WTC11 (cell line): ENCODE measurements at regions not wholly inside any gene's neighbourhood (a gene's known extent, or its start where the extent isn't known, plus 50 kb on each side); places are given as distances from the start of the nearest gene placed in this dataset.

Source experiments
- ATAC-seq: fragments of 200-7000 bp; cut with Tn5 transposase; 2 replicates; pipeline ENCODE4 v1.10.0; 2021; ENCODE audit warnings: mild to moderate bottlenecking, moderate library complexity
- CTCF ChIA-PET: fragments of 300-600 bp; sonication (Branson Sonifier 250); formaldehyde crosslinking; loops from one replicate; lab custom pipeline; 2021; ENCODE audit warnings: antibody characterized with exemption; lab: Charles Lee
- POLR2A ChIA-PET: fragments of 350-600 bp; sonication (Branson Sonifier 250); formaldehyde crosslinking; loops from one replicate; lab custom pipeline; 2021; ENCODE audit warnings: antibody characterized with exemption; lab: Charles Lee
- DNase-seq: peaks from one replicate; pipeline ENCODE4 v3.0.0; 2021; ENCODE audit warnings: low spot score
- H3K27ac Mint-ChIP-seq: 2 replicates; pipeline ENCODE4 v1.8.0; 2021; ENCODE audit warnings: mixed read lengths
- H3K27me3 Mint-ChIP-seq: 2 replicates; pipeline ENCODE4 v1.8.0; 2021; ENCODE audit warnings: low read depth, mild to moderate bottlenecking, moderate library complexity, mixed read lengths
- H3K36me3 Mint-ChIP-seq: 2 replicates; pipeline ENCODE4 v1.8.0; 2021; ENCODE audit warnings: mixed read lengths
- H3K4me1 Mint-ChIP-seq: 2 replicates; pipeline ENCODE4 v1.8.0; 2022; ENCODE audit warnings: mixed read lengths
- H3K4me3 Mint-ChIP-seq: 2 replicates; pipeline ENCODE4 v1.8.0; 2021; ENCODE audit warnings: mild to moderate bottlenecking, moderate library complexity, mixed read lengths
- H3K9me3 Mint-ChIP-seq: 2 replicates; pipeline ENCODE4 v1.8.0; 2021; ENCODE audit warnings: mixed read lengths
- CBFB ChIP-seq: sonication (generic); formaldehyde crosslinking; IDR thresholded peaks from 2 replicates; pipeline ENCODE4 v1.8.1; 2022; ENCODE audit warnings: mild to moderate bottlenecking, low read depth, missing genetic modification reagents
- ELF4 ChIP-seq: sonication (generic); formaldehyde crosslinking; IDR thresholded peaks from 2 replicates; pipeline ENCODE4 v1.8.1; 2022; ENCODE audit warnings: low read depth, mild to moderate bottlenecking, moderate library complexity, missing genetic modification reagents
- ESRRA ChIP-seq: sonication (generic); formaldehyde crosslinking; IDR thresholded peaks from 2 replicates; pipeline ENCODE4 v1.8.1; 2022; ENCODE audit warnings: mild to moderate bottlenecking, missing genetic modification reagents, borderline replicate concordance
- ETV6 ChIP-seq: sonication (generic); formaldehyde crosslinking; IDR thresholded peaks from 2 replicates; pipeline ENCODE4 v1.8.1; 2022; ENCODE audit warnings: mild to moderate bottlenecking, missing genetic modification reagents
- HMGA2 ChIP-seq: fragments of 250-450 bp; sonication (Bioruptor Pico); IDR thresholded peaks from 2 replicates; pipeline ENCODE4 v1.4.0; 2021; ENCODE audit warnings: mild to moderate bottlenecking, moderate library complexity
- IRF2 ChIP-seq: sonication (generic); formaldehyde crosslinking; IDR thresholded peaks from 2 replicates; pipeline ENCODE4 v1.8.0; 2022; ENCODE audit warnings: low read depth, missing genetic modification reagents, borderline replicate concordance
- JAZF1 ChIP-seq: fragments of 250-450 bp; sonication (Bioruptor Pico); IDR thresholded peaks from 2 replicates; pipeline ENCODE4 v1.9.0; 2021; ENCODE audit warnings: moderate library complexity, mild to moderate bottlenecking, inconsistent platforms
- MXD4 ChIP-seq: fragments of 250-450 bp; sonication (Bioruptor Pico); IDR thresholded peaks from 2 replicates; pipeline ENCODE4 v1.8.0; 2021; ENCODE audit warnings: mild to moderate bottlenecking, moderate library complexity, borderline replicate concordance
- NR1H2 ChIP-seq: sonication (generic); formaldehyde crosslinking; IDR thresholded peaks from 2 replicates; pipeline ENCODE4 v1.9.0; 2021; ENCODE audit warnings: mild to moderate bottlenecking, moderate library complexity, missing genetic modification reagents
- OVOL2 ChIP-seq: fragments of 250-450 bp; sonication (Bioruptor Pico); IDR thresholded peaks from 2 replicates; pipeline ENCODE4 v1.9.0; 2021; ENCODE audit warnings: mild to moderate bottlenecking, borderline replicate concordance
- RORB ChIP-seq: fragments of 250-450 bp; sonication (Bioruptor Pico); IDR thresholded peaks from 2 replicates; pipeline ENCODE4 v1.9.0; 2021; ENCODE audit warnings: mild to moderate bottlenecking
- SP1 ChIP-seq: sonication (generic); formaldehyde crosslinking; conservative IDR thresholded peaks from 2 replicates; pipeline ENCODE4 v1.8.1; 2022; ENCODE audit warnings: missing genetic modification reagents
- ZBTB21 ChIP-seq: sonication (generic); formaldehyde crosslinking; IDR thresholded peaks from 2 replicates; pipeline ENCODE4 v1.8.1; 2023; ENCODE audit warnings: mild to moderate bottlenecking, missing genetic modification reagents, borderline replicate concordance
- ZNF396 ChIP-seq: fragments of 250-450 bp; sonication (Bioruptor Pico); IDR thresholded peaks from 2 replicates; pipeline ENCODE4 v1.8.0; 2021; ENCODE audit warnings: mild to moderate bottlenecking, moderate library complexity, borderline replicate concordance
- ZNF423 ChIP-seq: fragments of 250-450 bp; sonication (Bioruptor Pico); IDR thresholded peaks from 2 replicates; pipeline ENCODE4 v2.1.2; 2022; ENCODE audit warnings: mild to moderate bottlenecking, moderate library complexity
- ZNF671 ChIP-seq: fragments of 250-450 bp; sonication (Bioruptor Pico); IDR thresholded peaks from 2 replicates; pipeline ENCODE4 v1.8.0; 2021; ENCODE audit warnings: mild to moderate bottlenecking
- TF ChIP-seq, protein P1 (sequence below): sonication (generic); formaldehyde crosslinking; IDR thresholded peaks from 2 replicates; pipeline ENCODE4 v1.8.1; 2022; ENCODE audit warnings: mild to moderate bottlenecking, missing genetic modification reagents, moderate library complexity, borderline replicate concordance
- TF ChIP-seq, protein P2 (sequence below): sonication (generic); formaldehyde crosslinking; IDR thresholded peaks from 2 replicates; pipeline ENCODE4 v1.8.0; 2022; ENCODE audit warnings: mild to moderate bottlenecking, missing genetic modification reagents
- TF ChIP-seq, protein P3 (sequence below): sonication (generic); formaldehyde crosslinking; IDR thresholded peaks from 2 replicates; pipeline ENCODE4 v1.8.1; 2022; ENCODE audit warnings: missing genetic modification reagents, borderline replicate concordance
- TF ChIP-seq, protein P4 (sequence below): sonication (generic); formaldehyde crosslinking; IDR thresholded peaks from 2 replicates; pipeline ENCODE4 v1.8.0; 2022; ENCODE audit warnings: mild to moderate bottlenecking, missing genetic modification reagents
- TF ChIP-seq, protein P5 (sequence below): sonication (generic); formaldehyde crosslinking; IDR thresholded peaks from 2 replicates; pipeline ENCODE4 v1.8.1; 2022; ENCODE audit warnings: mild to moderate bottlenecking, moderate library complexity, missing genetic modification reagents
- TF ChIP-seq, protein P6 (sequence below): sonication (generic); formaldehyde crosslinking; IDR thresholded peaks from 2 replicates; pipeline ENCODE4 v1.8.1; 2022; ENCODE audit warnings: low read depth, mild to moderate bottlenecking, moderate library complexity, missing genetic modification reagents, borderline replicate concordance
- TF ChIP-seq, protein P7 (sequence below): sonication (generic); formaldehyde crosslinking; IDR thresholded peaks from 2 replicates; pipeline ENCODE4 v1.8.0; 2022; ENCODE audit warnings: mild to moderate bottlenecking, missing genetic modification reagents
- TF ChIP-seq, protein P8 (sequence below): sonication (generic); formaldehyde crosslinking; IDR thresholded peaks from 2 replicates; pipeline ENCODE4 v1.8.0; 2023; ENCODE audit warnings: missing genetic modification reagents
- TF ChIP-seq, protein P9 (sequence below): sonication (generic); formaldehyde crosslinking; IDR thresholded peaks from 2 replicates; pipeline ENCODE4 v1.8.1; 2023; ENCODE audit warnings: mild to moderate bottlenecking, missing genetic modification reagents, moderate library complexity

DNA sequence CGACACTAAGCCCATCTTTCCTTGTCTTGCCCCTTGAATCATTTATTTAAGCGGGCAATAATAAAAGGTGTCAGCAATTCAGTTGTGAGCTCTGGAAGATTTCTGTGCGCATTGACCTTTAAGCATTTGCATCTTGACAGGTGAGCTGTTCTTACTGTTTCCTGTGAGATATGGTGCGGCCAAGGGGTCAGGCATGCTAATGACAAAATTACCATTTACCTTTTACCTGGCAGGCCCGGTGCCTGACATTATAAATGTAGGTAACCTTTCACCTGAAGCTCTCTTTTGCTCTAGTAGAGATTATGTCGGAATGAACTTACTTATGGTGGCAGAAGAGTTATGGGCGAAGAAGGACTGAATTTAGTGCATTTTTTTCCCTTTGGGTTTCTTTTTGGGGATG lies 89.3 kb upstream of the EEF1E1 start (continued):
- TF ChIP-seq, protein P1, sequence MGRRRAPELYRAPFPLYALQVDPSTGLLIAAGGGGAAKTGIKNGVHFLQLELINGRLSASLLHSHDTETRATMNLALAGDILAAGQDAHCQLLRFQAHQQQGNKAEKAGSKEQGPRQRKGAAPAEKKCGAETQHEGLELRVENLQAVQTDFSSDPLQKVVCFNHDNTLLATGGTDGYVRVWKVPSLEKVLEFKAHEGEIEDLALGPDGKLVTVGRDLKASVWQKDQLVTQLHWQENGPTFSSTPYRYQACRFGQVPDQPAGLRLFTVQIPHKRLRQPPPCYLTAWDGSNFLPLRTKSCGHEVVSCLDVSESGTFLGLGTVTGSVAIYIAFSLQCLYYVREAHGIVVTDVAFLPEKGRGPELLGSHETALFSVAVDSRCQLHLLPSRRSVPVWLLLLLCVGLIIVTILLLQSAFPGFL (CRISPR knock-in tag): no peak
- TF ChIP-seq, protein P2, sequence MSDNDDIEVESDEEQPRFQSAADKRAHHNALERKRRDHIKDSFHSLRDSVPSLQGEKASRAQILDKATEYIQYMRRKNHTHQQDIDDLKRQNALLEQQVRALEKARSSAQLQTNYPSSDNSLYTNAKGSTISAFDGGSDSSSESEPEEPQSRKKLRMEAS (CRISPR knock-in tag): no peak
- TF ChIP-seq JAZF1 (CRISPR knock-in tag): no peak
- TF ChIP-seq, protein P3, sequence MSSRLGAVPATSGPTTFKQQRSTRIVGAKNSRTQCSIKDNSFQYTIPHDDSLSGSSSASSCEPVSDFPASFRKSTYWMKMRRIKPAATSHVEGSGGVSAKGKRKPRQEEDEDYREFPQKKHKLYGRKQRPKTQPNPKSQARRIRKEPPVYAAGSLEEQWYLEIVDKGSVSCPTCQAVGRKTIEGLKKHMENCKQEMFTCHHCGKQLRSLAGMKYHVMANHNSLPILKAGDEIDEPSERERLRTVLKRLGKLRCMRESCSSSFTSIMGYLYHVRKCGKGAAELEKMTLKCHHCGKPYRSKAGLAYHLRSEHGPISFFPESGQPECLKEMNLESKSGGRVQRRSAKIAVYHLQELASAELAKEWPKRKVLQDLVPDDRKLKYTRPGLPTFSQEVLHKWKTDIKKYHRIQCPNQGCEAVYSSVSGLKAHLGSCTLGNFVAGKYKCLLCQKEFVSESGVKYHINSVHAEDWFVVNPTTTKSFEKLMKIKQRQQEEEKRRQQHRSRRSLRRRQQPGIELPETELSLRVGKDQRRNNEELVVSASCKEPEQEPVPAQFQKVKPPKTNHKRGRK (CRISPR knock-in tag): no peak
- no peak for TF ChIP-seq ZNF671
- TF ChIP-seq, protein P4, sequence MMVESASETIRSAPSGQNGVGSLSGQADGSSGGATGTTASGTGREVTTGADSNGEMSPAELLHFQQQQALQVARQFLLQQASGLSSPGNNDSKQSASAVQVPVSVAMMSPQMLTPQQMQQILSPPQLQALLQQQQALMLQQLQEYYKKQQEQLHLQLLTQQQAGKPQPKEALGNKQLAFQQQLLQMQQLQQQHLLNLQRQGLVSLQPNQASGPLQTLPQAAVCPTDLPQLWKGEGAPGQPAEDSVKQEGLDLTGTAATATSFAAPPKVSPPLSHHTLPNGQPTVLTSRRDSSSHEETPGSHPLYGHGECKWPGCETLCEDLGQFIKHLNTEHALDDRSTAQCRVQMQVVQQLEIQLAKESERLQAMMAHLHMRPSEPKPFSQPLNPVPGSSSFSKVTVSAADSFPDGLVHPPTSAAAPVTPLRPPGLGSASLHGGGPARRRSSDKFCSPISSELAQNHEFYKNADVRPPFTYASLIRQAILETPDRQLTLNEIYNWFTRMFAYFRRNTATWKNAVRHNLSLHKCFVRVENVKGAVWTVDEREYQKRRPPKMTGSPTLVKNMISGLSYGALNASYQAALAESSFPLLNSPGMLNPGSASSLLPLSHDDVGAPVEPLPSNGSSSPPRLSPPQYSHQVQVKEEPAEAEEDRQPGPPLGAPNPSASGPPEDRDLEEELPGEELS (CRISPR knock-in tag): no peak
- TF ChIP-seq ESRRA (CRISPR knock-in tag): no peak
- TF ChIP-seq ETV6 (CRISPR knock-in tag): no peak
- TF ChIP-seq MXD4 (CRISPR knock-in tag): no peak
- no peak for TF ChIP-seq ZBTB21 (CRISPR knock-in tag)
- TF ChIP-seq OVOL2 (CRISPR knock-in tag): no peak
- no peak for TF ChIP-seq SP1 (CRISPR knock-in tag)
- TF ChIP-seq, protein P5, sequence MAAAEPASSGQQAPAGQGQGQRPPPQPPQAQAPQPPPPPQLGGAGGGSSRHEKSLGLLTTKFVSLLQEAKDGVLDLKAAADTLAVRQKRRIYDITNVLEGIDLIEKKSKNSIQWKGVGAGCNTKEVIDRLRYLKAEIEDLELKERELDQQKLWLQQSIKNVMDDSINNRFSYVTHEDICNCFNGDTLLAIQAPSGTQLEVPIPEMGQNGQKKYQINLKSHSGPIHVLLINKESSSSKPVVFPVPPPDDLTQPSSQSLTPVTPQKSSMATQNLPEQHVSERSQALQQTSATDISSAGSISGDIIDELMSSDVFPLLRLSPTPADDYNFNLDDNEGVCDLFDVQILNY (CRISPR knock-in tag): no peak
- no peak for TF ChIP-seq ELF4 (CRISPR knock-in tag)

DNA sequence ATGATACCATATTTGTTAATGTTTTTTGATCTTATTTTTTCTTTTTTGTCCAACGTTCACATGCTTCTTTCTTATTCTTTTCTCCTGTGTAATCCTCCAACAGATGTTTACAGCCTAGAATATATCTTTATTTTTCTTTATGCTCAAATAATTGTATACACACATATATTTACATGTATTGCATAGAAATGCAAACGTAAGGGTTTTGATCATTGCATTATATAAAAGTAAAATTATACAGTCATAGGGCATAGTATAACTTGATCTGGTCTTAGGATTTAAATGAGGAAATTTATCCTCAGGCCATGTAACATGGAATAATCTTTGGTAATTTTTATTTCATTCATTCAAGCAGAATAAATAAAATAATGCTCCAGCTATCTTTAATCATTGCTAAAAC lies 84.9 kb upstream of the EEF1E1 start:
- H3K4me1 Mint-ChIP-seq: peaks cover 17% of the 10 kb centered on the region
- no peak overlapping the region for H3K27ac Mint-ChIP-seq
- no peaks in the 10 kb centered on the region for H3K36me3 Mint-ChIP-seq
- ChIA-PET POLR2A (no interaction called here), CTCF (no interaction called here)
- ATAC-seq (no peak), DNase-seq (no peak)
- no peaks in the 10 kb centered on the region for H3K9me3 Mint-ChIP-seq
- no peaks in the 10 kb centered on the region; the same call in 1 of the 2 replicates for H3K27me3 Mint-ChIP-seq
- H3K4me3 Mint-ChIP-seq: no peak overlapping the region
- TF ChIP-seq, protein P6, sequence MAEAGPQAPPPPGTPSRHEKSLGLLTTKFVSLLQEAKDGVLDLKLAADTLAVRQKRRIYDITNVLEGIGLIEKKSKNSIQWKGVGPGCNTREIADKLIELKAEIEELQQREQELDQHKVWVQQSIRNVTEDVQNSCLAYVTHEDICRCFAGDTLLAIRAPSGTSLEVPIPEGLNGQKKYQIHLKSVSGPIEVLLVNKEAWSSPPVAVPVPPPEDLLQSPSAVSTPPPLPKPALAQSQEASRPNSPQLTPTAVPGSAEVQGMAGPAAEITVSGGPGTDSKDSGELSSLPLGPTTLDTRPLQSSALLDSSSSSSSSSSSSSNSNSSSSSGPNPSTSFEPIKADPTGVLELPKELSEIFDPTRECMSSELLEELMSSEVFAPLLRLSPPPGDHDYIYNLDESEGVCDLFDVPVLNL (CRISPR knock-in tag): no peak
- TF ChIP-seq HMGA2 (CRISPR knock-in tag): no peak
- no peak for TF ChIP-seq NR1H2
- no peak for TF ChIP-seq ZBTB21 (CRISPR knock-in tag)
- TF ChIP-seq ZNF396 (CRISPR knock-in tag): no peak
- TF ChIP-seq, protein P7, sequence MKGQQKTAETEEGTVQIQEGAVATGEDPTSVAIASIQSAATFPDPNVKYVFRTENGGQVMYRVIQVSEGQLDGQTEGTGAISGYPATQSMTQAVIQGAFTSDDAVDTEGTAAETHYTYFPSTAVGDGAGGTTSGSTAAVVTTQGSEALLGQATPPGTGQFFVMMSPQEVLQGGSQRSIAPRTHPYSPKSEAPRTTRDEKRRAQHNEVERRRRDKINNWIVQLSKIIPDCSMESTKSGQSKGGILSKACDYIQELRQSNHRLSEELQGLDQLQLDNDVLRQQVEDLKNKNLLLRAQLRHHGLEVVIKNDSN (CRISPR knock-in tag): no peak
- TF ChIP-seq, protein P1 (CRISPR knock-in tag): no peak
- no peak for TF ChIP-seq OVOL2 (CRISPR knock-in tag)
- TF ChIP-seq, protein P8, sequence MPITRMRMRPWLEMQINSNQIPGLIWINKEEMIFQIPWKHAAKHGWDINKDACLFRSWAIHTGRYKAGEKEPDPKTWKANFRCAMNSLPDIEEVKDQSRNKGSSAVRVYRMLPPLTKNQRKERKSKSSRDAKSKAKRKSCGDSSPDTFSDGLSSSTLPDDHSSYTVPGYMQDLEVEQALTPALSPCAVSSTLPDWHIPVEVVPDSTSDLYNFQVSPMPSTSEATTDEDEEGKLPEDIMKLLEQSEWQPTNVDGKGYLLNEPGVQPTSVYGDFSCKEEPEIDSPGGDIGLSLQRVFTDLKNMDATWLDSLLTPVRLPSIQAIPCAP (CRISPR knock-in tag): no peak
- TF ChIP-seq, protein P9, sequence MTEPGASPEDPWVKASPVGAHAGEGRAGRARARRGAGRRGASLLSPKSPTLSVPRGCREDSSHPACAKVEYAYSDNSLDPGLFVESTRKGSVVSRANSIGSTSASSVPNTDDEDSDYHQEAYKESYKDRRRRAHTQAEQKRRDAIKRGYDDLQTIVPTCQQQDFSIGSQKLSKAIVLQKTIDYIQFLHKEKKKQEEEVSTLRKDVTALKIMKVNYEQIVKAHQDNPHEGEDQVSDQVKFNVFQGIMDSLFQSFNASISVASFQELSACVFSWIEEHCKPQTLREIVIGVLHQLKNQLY (CRISPR knock-in tag): no peak
- TF ChIP-seq RORB: no peak
- TF ChIP-seq ZNF423 (CRISPR knock-in tag): no peak
- no peak for TF ChIP-seq CBFB
- TF ChIP-seq SP1 (CRISPR knock-in tag): no peak
- TF ChIP-seq IRF2 (CRISPR knock-in tag): no peak
